HG02642 (cell line): ENCODE measurements at regions not wholly inside any gene's neighbourhood (a gene's known extent, or its start where the extent isn't known, plus 50 kb on each side); places are given as distances from the start of the nearest gene placed in this dataset.

Source experiments
- ATAC-seq: cut with Tn5 transposase; IDR thresholded peaks from one replicate; pipeline ENCODE4 v1.9.1; 2021; ENCODE audit warnings: mild to moderate bottlenecking; ENCODE audit not compliant: unreplicated experiment, poor library complexity

DNA sequence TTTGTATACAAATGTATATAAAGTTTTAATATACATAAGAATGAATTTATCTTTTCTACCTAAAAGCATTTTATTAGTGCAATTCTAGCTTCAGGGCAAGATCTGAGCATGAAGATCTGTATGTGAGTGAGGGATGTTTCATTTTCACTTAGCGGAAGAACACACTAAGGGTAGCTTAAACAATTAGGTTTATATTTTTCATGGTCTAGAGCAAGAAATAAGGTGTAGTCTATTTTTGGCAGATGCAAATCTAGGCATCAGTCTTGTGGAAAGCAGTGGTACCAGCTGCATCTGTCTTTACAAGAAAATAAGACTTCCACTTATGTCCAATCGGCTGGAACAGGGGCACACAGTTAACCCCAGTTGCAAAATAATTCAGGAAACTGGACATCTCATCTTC lies 433.3 kb downstream of the ADAM29 start:
- no peak for ATAC-seq

DNA sequence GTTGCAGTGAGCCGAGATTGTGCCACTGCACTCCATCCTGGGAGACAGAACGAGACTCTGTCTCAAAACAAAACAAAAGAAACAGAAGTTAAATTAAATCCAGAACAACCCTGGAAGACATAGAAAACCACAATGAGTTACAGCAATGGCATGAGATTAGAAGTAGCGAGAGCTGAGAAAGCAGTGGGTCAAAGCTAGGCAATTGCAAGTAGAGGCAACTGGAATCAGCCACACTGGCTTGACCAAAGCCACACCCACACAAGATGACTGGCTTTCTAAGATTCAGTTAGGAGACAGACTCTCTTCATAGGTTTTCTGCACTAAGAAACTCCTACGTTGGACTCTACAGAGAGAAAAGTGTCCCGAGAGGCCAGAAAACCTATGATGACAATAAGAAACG lies 443.0 kb downstream of the GPM6A start:
- no peak for ATAC-seq

DNA sequence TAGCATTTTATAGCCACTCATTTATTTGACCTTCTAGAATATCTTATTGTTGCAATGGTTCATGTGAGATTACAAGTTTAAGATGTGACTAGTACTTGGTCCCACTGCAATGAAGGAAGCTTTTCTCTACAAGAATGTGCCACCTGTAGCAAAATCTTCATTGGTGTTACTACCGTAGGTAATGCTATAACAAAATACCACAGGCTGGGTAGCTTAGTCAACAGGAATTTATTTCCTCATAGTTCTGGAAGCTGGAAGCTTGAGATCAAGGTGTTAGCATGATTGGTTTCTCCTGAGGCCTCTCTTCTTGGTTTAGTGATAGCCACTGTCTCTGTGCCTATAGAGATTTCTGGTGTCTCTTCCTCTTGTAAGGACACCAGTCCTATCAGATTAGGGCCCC lies 441.0 kb downstream of the GPM6A start:
- ATAC-seq: no peak

DNA sequence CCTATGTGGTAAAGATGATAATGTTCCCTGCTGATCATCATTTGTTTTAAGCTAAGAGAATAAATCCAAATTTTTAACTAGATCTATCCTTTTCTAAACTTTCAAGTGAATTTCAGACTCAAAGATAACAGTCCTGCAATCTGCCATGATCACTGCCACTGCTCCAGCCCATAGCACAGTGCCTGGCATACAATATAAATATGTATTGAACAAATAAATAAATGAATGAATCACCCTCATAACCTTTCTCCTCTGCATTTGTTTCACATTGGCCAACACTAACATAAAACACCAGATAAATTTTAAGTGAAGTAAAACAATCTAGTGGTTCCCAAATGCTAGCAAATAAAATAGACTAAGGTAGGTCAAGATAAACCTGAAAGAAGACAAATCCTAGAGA lies 439.0 kb downstream of the GPM6A start:
- ATAC-seq: no peak

DNA sequence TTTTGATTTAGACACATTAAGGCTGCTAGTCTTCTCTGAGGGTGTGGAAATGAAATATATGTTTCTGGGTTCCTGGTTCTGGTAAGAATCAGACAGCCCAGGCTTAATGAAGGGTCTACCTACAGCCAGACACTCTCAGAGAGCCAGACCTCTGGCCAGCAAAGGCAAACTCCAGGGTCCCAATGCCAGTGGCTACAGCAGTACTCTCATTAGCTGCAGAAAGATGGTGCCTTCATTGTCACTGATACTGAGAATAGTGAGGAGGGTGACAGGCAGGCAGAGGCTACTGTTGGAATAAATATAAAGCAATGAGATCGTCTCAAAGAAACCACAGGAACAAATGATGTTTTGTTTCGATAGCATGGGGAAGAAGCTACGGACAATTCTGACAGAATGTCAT lies 437.6 kb downstream of the GPM6A start:
- ATAC-seq: no peak

DNA sequence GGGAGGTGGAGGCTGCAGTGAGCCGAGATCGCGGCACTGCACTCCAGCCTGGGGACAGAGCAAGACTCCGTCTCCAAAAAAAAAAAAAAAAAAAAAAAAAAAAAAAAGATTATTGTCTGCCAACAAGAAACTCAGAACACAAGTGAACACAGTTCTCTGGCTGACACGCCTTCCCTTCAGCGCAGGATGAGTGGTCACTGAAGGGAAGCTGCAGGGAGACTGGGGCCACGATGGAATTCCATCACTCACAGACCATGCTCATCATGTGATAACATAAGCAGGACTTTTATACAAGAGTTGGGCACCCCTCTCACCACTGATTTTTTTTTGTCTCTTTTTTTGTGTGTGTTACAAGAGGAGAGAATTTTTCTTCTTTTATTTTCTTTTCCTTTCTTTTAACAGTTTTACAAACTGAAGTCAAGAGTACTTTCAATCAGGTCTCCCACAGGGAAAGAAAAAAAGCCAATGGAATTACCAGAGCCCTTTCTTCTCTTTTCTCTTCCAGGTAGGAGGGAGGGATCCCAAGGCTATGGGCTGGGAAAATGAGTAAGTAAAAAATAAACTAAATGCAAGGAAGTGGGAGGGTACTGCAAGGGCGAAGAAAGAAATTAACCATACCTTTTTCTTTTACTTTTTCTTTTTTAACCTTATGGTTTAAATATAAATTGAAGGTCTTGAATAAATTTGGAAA lies 435.6 kb downstream of the GPM6A start:
- ATAC-seq: no peak

DNA sequence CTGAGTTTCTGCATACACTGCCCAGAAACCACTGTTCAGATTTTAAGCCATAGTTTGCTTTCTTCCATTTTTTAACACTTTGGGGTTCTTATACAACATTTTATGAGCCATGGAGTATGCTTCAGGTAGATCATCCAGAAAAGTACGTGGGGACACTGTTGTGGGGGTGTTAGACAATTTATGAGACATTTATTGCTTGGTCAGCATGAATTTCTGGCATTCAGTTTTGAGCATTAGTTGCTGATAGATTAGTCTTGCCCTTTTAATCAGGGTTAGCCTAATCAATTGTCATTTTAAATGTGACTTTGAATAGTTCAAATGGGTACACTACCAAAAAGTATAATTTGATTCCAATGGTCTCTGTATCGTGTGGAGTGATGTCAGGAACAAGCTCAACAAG lies 434.9 kb downstream of the GPM6A start:
- ATAC-seq: no peak

DNA sequence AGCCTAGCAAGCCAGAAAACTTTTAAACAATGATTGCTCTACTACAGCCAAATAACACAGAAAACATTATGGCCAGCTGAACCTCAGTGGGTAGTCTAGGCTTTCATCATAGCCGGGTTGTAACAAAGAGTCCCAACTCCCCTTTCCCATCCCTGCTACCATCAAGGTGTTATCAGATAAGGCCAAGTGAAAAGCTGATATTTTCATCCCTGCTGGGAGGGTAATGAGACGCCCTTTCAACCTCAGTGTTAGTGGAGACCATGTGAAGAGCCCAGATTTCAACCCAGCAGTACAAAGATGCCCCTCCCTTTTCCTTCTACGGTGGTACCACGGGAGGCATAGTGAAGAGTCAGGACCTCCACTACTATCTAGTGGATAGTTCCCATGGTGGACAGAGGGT lies 433.7 kb downstream of the GPM6A start:
- no peak for ATAC-seq

DNA sequence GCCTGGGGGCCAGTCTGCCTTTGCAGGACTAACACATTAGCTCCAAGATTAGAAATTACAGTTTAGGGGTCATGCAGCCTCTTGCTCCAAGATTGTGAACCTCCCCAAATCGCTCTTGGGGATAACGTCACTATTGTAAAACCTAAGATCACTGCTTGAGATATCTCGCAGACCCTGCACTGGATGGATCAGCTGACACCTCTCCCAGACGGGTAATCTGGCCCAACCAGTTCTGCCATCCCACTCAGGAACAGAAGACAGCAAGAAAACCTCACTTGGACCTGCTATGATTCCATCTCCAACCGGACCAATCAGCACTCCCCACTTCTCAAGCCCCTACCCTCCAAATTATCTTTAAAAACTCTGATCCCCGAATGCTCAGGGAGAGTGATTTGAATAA lies 431.2 kb downstream of the GPM6A start:
- no peak for ATAC-seq

DNA sequence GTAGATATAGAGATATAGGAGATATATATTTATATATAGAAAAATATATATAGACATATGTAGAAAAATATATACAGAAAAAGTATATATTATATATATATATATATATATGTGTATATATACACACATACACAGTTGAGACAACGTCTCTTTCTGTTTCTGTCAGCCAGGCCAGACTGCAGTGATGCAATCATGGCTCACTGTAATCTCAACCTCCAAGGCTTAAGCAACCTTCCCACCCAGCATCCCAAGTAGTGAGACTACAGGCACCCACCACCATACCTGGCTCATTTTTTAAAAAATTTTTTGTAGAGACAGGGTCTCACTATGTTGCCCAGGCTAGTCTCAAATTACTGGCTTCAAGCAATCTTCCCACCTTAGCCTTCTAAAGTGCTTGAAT lies 426.3 kb downstream of the GPM6A start:
- no peak for ATAC-seq

DNA sequence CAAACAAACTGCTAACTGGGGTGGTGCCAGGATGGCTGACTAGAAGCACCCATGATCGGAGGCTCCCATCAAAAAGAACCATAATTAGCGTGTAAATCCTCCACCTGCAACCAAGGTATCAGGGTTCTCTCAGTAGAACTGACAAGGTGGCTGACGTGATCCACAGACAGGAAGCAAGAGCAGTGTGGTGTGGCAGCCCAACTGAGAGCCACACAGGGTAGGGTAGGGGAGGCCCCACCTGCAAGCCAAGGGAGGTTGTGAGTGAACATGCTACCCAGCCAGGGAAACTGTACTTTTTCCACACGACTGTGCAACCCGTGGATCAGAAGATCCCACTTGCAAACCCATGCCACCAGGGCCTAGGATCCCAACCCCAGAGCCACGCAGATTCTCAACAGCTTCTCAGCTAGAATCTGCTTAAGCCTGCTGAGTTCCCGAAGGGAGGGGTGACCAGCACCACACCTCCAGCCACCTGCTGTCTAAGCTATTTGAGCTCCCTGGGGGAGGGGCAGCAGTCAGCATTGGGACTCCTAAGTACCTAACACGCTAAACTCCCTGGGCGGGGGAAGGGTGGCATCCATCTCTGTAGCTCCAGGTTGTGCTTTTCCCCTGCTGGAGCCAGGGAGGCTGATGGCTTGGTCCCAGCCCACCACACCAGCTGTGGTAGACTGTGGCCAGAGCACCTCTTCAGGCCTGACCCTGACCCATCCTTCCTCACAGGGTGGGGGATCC lies 425.1 kb downstream of the GPM6A start:
- ATAC-seq: no peak

DNA sequence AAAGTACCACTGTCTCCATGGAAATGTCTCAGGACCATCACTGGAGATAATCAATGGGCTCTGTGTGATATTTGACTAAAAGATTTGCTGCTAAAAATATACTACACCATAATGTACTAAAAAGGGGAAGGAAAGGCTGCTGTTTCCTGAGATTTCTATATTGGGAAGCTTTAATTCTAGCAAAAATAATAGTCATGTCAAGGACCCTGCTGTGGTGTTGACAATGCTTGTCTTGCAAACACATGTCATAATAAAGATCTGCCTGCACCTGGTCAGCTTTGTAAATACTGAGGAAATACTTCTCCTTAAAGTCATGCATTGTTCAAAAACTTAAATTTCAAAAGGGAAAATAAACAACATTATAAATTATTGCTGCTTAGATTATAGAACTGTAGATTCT lies 417.9 kb downstream of the GPM6A start:
- ATAC-seq: no peak

DNA sequence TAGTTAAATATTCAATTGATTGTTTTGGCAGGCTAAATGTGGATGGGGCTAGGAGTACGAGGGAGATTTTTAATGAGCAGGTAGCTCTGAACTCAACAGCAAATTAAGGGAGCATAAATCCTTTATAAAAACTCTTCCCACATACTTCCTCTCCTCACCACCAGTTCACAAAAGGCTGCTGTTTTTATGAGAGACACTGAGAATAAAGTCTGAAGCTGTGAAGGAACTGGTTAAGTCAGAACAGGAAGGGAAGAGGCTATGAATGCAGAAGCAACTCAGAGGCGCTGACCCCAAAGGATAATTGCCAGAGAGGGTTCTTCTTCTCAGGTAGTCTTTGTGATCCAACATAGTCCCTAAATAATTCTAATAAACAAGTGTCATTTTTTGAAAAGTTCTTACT lies 406.1 kb downstream of the GPM6A start:
- no peak for ATAC-seq

DNA sequence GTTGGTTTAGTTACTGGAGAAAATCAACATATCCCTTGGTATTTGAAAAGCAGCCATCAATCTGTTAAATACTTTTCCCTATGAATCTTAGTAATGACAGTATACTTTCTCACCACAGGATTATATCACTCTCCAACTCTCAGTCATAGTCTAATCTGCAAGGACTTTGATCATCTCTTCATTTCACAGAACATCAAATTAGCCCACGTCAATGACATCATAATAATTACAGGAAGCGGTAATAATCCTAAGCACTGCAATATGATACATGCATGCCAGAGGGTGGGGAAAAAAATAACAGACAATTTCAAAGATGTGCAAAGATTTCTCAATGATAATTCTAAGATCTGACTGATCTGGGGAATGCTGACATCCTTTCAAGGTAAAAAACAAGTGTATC lies 404.1 kb downstream of the GPM6A start:
- ATAC-seq: no peak

DNA sequence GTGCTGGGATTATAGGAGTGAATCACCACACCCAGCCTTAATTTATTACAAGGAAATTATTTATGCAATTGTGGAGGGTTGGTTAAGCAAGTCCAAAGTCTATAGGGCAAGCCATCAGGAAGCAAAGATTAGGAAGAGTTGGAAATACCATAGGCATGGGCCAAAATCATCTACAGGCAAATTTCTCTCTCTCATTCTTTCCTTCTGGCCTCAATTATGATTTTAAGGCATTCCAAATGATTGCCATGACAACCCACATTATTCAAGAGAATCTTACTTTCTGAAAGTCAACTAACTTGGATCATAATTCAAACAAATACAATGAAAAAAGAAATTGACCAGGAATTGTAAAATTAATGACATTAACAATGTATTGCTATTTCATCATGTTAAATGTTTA lies 400.8 kb downstream of the GPM6A start:
- no peak for ATAC-seq

DNA sequence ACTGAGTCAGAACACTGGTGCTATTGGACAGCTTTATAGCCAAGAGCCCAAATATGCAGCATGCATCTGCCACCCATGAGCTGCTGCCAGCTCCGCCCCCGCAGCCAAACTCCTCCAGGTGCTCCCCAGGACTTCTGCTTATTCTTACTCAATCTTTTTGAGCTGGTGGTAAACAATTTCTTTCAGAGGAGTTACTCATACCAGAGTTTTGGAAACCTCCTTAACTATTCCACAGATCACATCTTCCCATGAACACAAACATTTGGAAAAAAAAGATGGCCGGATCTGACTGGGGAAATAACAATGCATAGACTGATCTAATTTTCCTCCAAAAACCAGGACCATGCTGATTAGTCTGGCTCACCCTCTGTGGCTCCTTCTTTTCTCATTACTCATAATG lies 399.9 kb downstream of the GPM6A start:
- ATAC-seq: no peak

DNA sequence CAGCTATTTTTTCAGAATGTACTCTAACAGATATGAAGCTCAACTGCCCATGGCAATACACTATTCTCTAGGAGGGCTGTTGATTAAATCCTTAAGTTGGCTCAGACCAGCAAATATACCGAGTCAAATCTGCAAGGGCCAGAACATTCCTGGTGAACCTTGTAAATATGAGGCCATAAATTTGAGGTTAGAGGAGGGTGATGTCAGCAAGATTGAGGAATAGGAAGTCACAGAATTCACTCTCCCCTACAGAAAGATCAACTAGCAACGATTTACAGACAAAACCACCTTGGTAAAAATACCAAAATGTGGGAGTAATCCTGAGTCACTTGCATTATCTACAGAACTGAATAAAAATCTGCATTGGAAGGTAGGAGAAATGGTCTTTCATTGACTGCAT lies 399.3 kb downstream of the GPM6A start:
- no peak for ATAC-seq

DNA sequence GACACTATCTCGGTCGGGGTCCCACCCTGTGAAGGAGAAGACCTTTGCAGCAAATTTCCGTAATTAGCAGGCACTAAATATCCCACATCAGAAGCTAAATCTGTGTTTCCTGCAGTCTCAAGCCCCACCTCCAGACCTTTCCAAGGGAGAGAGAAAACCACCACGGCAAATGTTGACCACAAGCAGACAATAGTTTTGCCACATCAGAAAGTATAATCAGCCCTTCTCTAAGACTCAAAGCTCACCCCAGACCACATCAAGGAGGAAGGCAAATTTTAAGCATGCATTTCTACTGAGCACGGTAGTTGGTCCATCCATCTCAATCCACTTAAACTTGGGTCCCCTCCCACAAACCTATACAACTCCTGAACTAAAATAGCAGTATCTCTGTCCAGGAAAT lies 398.5 kb downstream of the GPM6A start:
- no peak for ATAC-seq

DNA sequence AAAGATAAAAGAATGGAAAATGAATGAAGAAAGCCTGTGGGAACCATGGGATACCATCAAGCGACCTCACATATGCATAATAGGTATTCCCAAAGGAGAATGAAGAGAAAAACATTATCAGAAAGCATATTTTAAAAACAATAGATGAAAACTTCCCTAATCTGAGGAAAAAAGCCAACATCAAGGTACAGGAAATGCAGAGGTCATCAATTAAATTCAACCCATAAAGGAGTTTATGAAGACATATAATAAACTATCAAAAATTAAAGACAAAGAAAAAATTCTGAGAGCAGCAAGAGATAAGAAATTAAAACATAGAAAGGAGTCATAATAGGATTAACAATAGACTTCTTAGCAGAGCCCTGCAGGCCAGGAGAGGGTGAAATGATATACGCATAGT lies 397.5 kb downstream of the GPM6A start:
- no peak for ATAC-seq

DNA sequence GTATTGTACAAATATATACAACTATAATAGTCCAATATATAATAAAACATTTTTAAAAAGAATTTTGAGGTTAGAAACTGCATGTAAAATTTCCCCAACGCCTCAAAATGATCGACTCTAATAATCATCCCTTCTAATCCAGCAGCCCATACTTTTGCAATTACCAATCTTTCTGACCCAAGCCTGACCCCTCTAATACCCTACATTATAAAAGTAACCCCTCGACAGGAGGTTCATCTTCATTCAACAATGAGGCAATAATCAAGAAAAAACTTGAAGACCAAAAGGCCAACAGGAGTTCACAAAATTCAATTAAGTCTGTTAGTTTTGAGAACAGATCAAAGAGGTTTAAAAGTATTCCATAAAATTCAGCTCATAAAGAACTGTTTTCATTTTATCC lies 393.5 kb downstream of the GPM6A start:
- no peak for ATAC-seq

DNA sequence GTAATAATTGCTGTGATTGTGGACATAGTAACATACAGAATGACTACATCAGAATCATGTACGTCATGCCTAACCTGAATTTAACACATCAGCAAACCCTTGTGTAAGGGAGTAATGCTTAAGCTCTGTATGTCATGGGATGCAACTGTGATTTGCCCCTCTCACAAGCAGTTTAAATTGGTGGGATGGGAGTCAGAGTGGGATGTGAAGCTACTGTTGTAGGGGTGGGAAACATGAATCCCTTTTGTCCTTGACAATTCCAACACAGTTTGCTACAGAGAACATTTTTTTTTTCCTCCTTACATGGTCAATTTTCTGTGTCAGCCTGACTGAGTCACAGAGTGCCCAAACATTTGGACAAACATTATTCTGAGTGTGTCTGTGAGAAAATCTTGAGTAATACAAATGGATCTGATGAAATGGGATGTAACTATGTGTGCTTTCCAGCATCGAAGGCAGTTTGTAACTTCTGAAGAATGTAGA lies 392.8 kb downstream of the GPM6A start:
- ATAC-seq: no peak

DNA sequence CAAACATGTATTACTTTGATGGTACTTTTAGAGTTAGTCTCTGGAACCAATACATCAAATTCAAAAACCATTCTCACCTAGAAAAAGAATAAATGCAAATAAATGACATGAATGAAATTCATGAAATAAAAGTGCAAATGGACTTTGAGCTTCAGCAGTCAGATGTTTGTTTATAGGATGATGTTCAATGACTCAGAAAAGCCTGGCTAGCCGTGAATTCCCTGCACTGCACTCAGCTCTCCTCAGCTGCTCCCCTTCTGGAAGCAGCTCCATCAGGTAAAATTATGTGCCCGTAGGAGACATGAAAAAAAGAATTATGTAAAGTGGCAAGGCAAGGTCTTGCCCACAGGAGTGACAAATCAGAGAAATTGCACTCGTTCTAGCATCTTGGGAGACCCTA lies 390.6 kb downstream of the GPM6A start:
- no peak for ATAC-seq
